Limb (tissue), 2 donors: ENCODE measurements at regions not wholly inside any gene's neighbourhood (a gene's known extent, or its start where the extent isn't known, plus 50 kb on each side); places are given as distances from the start of the nearest gene placed in this dataset.
A peak's percentile ranks its signal among the peaks of the same experiment; 100 is the strongest.
"Not testable (repeated sequence)": the region's sequence is repeated elsewhere in the genome, so short reads cannot be mapped to it uniquely, and the experiment has no call there.

Experiments used
- DNase-seq, 2 donors: peaks; one replicate each; pipeline ENCODE4 v3.0.0-alpha.2; 2016; ENCODE audit errors: extremely low spot score in 2 of 2

DNA sequence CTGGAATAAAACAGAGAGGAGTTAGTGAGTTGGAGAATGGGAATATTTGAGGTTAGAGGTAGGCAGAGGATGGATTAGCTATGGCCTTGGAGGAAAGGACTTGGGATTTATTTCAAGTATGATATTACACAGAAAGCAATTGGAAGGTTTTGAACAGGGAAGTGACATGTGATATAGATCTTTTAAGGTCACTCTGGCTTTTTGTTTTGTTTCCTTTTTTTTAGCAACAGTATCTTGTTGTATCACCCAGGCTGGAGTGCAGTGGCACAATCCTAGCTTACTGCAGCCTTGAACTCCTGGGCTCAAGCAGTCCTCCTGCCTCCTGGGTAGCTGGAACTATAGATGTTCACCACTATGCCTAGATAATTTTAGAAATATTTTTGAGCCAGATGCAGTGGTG is 190.3 kb downstream of the UTRN start:
- no peak for DNase-seq

DNA sequence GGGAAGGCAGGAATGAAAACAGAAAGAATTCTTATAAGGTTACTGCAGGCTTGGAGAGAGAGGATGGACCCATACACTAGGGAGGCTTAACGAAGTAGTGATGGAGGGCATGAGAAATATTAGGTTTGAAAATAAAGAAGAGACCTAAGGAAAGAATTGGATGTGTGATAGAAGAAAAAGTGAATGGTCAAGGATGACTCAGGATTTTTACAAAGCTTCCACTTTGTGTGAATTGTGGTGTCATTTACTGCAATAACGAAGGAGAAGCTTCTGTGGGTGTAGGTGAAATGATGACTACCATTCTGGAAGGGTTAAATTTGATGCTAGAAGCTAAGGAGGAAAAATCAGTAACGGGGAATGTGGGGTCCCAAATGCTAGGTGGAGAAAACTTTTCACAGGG is 191.2 kb downstream of the UTRN start:
- no peak for DNase-seq

DNA sequence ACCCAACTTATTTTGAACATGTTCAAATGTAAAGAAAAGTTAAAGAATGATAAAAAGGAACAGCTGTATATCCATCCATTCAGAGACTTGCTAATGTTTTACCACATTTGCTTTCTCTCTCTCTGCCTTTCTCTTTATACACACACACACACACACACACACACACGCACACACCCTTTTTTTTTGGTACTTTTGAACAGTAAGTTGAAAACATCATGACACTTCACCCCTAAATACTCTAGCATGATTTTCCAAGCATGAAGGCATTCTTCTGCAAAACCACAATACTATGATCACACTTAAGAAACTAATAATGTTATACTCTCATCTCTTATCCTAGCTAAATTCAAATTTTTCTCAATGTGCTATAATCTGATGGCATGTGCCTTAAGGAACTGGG is 192.3 kb downstream of the UTRN start:
- no peak for DNase-seq

DNA sequence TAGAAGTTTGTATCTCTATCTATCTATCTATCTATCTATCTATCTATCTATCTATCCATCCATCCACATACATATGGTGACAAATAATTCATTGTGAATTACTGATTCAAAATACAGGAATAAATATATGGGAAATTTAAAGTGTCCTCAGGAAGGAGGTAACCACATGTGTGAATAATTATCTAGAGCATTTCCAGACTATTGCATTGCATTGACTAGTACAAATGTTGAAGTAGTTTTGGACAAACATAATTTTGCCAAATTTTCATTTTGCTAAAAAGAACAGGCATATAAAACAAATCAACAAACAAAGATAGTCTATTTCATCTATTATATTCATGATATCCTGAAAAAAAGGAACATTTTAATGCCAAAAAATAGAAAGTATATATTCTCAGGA is 192.7 kb downstream of the UTRN start:
- DNase-seq = no peak

DNA sequence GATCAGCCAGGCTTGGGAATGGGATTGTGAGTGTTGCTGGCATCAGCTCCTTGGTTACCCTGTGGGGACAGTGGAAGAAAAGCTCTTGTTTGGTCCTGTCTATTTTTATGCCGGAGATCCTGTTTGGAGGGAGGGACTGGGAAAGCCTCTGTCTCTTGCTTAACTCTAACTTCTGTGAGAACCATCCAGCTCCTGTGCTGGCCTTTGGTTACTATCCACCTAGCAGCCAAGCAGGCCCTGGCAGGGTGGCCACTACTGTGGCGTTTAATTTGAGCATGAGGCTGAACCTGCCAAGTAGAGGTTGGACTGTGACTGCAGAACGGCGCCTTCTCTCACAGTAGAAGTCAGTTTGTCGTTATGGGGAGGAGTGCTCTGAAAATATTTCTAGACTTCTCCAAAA is 193.3 kb downstream of the UTRN start:
- no peak for DNase-seq

DNA sequence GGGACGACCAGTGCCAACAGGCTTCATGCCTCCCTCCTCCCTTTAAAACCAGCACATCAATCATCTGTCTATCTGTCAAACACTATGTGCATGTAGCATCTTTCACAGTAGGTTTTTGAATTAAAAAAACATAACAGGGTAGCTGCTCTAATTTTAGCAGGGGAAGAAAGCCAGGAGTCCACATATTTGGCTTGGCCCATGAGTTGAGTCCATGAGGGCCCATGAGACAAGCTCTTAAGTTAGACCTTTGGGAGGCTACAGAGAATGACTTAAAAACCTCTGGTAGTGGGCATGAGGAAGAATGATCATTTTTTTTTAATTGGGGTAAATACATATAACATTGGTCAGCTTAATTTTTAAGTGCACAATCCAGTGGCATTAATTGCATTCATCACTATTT is 194.9 kb downstream of the UTRN start:
- DNase-seq = no peak

DNA sequence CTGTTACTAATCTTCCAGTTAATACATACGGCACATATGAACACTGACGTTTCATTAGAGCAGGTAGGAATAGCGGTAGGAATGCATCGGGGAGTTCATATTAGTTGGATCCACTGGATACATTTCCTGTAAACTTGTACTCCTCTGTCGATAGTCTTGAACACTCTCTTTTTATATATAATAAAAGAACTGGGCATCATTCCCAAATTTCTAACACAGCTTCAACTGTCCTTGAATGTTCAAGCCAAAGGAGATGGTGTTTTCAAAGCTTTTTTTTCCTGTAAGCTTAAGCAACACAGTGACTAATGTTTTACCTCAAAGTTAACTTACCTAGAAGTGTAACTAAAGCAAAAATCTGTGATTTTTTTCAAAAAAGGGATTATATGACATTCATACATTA is 195.3 kb downstream of the UTRN start:
- peak in 1 of 2 donors; percentile 57 for DNase-seq

DNA sequence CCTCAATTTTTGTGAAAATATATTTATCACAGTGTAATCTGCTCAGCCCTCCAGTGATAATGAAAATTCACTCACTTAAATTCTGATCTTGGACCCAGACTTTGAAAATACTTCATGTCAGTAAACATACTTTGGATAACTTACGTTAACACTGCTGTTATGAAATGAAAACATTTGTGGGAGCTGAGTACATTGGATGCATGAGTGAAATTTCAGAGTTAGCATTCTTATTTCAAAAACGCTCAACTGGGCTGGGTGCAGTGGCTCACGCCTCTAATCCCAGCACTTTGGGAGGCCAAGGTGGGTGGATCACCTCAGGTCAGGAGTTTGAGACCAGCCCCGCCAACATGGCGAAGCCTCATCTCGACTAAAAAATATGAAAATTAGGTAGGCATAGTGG is 196.4 kb downstream of the UTRN start:
- no peak for DNase-seq

DNA sequence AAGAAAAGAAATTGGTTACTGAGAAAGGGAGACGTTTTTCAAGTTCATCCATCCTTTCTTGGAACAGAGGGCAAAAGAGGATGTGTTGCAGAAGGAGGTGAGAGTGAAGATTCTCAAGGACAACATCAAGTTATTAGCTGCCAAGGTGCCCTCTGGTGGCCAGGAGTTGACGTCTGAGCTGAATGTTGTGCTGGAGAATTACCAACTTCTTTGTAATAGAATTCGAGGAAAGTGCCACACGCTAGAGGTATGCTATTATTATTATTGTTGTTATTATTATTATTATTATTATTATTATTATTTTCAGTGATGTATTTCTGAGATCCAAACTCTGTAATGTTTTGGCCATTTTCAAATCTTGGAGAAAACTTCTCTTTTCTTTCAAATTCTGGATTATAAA is 197.0 kb downstream of the UTRN start:
- peak; percentile 72 to 78 for DNase-seq

DNA sequence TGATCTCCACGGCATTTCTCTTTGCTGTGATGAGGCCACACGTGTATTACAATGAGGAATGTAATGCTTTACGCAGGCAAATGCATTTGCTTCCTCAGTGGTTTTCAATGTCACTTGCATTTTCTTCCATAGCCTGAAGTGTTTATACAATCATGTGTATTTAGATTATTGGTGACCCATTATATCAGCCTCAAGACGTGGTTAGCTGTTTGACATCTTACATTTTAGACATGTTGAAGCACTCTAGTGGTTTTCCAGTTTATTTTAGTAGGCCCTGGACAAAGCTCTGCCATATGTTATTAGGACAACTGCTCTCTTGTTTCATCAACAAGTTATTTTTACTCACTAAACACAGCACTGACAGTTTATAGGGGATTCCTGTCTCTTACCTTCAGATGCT is 200.4 kb downstream of the UTRN start:
- DNase-seq = no peak

DNA sequence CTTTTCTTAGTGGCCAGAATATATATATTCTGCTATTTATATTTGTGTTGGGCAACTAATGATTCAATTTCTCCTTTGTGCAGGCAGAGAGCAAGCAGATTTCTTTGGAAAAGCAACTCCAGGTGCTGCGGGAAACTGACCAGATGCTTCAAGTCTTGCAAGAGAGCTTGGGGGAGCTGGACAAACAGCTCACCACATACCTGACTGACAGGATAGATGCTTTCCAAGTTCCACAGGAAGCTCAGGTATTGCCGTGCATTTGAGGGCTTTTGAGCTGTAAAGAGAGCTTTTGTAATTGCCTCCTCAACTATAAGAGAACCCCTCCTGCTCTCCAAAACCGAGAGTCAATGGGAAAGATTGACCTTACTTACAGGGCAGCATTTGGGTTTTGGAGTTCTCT is 203.5 kb downstream of the UTRN start:
- no peak for DNase-seq

DNA sequence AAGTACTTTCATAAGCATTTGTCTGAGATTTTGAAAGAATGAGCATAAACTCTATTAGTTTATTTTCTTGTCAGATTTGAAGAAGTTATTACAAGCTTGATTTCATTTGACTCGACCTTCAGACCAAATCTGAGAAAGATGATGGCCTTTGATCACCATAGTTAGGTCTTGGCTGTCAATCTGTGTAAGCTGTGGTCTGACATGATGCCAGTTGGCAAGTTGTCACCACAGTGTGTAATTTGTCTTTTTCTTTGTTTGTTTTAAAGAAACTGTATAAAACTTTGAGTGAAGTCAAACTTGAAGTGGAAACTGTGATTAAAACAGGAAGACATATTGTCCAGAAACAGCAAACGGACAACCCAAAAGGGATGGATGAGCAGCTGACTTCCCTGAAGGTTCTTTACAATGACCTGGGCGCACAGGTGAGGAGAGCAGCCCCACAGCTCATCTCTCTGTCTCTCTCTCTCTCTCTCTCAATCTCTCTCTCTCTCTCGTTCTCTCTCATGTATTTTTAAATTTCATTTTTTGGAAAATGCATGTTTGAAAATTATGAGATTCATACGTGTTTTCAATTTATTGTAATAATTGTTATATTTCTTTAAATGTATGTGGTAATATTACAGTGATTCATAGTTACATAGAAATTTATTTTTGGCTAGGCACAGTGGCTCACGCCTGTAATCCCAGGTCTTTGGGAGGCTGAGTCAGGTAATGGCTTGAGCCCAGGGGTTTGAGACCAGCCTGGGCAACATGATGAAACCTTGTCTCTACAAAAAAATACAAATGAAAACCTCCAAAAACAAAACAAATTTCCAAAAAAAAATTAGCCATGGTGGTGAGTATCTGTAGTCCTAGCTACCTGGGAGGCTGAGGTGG is 208.1 kb downstream of the UTRN start:
- DNase-seq = no peak

DNA sequence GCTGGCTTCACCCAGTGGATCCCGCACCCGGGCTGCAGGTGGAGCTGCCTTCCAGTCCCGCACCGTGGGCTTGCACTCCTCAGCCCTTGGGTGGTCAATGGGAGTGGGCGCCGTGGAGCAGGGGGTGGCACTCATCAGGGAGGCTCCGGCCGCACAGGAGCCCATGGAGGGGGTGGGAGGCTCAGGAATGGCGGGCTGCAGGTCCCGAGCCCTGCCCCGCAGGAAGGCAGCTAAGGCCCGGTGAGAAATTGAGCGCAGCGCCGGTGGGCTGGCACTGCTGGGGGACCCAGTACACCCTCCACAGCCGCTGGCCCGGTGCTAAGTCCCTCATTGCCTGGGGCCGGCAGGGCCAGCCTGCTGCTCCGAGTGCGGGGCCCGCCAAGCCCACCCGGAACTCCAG is 209.9 kb downstream of the UTRN start:
- DNase-seq = not testable (repeated sequence)

DNA sequence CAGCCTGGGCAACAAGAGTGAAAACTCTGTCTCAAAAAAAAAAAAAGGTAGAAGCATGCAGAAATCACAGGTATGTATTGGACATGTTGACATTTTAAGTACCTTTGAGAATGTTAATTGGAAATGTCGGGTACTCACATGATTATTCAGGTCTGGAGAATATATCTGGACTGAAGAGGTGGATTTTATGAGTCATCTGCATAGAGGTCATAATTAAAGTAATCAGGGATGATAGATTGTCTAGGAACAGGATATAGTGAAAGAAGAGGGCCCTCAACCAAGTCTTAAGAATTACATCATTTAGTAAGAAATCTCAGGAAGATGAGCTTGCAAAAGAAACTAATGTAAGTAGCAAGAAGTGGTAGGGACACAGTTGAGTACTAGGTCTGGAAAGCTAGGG is 212.5 kb downstream of the UTRN start:
- no peak for DNase-seq

DNA sequence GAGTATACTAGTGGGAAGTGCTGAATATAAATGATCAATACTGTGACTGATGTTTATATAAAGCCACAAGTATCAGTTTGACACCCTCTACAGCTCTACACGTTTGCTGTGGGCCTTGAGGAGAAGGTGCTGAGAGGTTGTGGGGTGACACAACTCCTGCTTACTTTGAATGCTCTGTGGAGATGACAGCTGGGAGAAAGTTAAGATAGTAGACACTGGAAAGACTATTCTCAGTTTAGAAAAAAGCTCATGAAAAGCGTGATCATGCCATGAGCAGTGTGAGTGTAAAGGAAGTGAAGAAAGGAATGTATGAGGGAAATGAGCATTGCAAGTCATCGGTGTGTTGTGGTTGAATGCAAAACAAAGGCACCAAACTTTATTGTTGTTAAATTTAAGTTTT is 215.8 kb downstream of the UTRN start:
- no peak for DNase-seq

DNA sequence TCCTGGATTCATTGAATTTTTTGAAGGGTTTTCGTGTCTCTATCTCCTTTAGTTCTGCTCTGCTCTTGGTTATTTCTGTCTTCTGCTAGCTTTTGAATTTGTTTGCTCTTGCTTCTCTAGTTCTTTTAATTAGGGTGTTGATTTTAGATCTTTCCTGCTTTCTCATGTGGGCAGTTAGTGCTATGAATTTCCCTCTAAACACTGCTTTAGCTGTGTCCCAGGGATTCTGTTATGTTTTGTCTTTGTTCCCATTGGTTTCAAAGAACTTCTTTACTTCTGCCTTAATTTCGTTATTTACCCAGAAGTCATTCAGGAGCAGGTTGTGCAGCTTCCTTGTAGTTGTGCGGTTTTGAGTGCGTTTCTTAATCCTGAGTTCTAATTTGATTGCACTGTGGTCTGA is 220.1 kb downstream of the UTRN start:
- DNase-seq = not testable (repeated sequence)

DNA sequence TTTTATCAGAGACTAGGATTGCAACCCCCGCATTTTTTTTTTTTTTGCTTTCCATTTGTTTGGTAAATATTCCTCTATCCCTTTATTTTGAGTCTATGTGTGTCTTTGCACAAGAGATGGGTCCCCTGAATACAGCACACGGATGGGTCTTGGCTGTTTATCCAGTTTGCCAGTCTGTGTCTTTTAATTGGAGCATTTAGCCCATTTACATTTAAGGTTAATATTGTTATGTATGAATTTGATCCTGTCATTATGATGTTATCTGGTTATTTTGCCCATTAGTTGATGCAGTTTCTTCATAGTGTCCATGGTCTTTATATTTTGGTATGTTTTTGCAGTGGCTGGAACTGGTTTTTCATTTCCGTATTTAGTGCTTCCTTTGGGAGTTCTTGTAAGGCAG is 220.9 kb downstream of the UTRN start:
- DNase-seq = not testable (repeated sequence)

DNA sequence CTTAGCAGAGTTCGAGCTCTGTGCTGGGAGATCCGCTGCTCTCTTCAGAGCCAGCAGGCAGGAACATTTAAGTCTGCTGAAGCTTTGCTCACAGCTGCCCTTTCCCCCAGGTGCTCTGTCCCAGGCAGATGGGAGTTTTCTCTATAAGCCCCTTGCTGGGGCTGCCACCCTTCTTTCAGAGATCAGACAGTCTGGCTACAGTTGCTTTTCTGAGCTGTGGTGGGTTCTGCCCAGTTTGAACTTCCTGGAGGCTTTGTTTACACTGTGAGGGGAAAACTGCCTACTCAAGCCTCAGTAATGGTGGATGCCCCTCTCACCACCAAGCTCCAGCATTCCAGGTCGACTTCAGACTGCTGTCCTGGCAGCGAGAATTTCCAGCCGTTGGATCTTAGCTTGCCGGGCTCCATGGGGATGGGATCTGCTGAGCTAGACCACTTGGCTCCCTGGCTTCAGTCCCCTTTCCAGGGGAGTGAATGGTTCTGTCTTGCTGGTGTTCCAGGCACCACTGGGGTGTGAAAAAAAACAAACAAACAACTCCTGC is 222.7 kb downstream of the UTRN start:
- not testable (repeated sequence) for DNase-seq

DNA sequence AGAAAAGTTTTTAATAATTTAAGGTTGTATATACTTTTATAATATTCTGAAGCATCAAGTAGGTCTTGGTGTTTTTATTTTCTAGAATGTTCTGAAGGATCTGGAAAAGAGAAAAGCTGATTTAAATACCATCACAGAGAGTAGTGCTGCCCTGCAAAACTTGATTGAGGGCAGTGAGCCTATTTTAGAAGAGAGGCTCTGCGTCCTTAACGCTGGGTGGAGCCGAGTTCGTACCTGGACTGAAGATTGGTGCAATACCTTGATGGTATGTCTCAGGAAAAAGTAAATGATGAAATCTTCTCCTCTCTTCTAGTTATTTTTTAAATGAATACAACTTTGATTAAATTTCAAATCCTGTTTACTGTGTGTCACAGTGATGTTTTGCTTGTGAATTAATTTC is 225.7 kb downstream of the UTRN start:
- no peak for DNase-seq

DNA sequence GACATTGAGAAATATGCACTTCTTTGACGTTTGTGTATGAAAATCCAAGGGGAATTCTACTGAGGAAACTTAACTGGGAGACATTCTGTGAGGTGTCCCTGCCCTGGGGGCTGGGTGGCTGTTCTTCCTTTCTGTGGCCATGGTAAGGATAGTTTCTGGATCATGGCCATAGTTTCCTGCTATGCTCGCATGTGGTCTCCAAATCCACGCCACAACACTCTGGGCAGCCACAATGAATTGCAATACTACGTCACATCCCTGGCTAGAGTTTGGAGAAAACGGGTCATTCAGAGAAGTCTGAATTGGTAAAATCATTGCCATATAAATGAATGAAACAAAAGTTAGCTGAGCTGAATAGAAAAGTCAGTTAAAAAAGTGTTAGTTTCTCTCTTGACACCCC is 230.6 kb downstream of the UTRN start:
- DNase-seq = no peak

DNA sequence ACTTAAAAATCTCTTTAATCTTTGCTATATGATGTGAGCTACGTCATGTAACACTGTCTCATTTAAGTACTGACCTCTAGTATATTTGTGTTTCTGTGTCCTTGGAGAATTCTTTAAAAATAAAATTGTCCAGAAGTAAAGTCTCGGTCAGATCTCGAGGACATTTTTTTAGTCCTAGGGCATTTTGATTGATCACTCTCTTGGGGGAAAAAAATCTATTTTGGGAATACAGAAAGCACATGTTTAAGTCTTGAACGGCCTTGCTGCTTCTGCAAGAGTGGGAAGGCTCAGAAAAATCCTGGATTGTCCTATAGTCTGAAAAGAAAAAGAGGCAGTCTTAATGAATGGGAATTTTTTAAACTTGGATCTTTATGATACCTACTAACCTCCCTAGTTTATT is 234.3 kb downstream of the UTRN start:
- peak in 1 of 2 donors; percentile 7 for DNase-seq

DNA sequence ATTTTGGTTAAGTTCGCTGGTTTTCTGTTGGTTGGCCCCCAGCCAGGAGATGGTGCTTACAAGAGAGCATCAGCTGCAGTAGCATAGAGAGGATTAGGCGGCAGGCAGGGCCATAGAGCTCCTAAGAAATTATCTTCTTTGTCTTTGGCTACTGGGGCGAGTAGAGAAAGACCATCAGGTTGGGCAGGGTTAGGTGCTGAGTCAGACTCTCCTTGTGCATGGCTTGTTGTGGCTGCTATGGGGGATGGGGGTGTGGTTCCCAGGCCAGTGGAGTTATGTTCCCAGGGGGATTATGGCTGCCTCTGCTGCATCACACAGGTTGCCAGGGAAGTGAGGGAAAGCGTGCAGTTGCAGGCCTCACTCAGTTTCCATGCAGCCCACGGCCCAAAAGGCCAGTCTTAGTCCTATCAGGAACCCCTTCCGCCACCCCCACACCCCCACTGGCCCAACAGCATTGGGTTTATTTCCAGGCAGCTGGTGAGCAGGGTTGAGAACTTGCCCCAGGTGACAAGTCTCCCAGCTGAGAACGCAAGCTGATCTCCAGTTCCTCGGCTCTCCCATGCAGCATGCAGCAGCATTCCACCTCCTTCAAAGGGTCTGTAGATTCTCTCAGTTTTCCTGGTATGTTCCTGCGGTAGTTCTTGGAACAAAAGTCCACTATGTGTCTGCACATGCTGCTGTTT is 243.7 kb downstream of the UTRN start:
- DNase-seq = no peak

DNA sequence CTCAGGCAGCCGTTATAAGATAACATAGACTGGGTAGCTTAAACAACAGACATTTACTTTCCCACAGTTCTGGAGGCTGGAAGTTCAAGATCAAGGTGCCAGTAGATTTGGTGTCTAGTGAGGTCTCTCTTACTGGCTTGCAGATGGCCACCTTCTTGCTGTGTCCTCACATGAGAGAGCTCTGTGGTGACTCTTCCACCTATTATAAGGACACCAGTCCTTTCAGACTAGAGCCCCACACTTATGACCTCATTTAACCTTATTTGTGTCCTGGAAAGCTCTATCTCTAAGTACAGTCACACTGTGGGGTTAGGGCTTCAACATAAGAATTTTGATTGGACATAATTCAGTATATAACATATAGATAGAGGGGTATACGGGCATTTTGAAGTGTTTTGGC is 245.0 kb downstream of the UTRN start:
- DNase-seq = no peak
